Mucosa of rectum (tissue), 2 donors: ENCODE measurements at regions not wholly inside any gene's neighbourhood (a gene's known extent, or its start where the extent isn't known, plus 50 kb on each side); places are given as distances from the start of the nearest gene placed in this dataset.

ENCODE experiments used
- H3K27ac ChIP-seq, 2 donors: one replicate each; pipeline ENCODE4 v1.7.0; 2013; ENCODE audit warnings: inconsistent platforms in 2 of 2, low read depth in 2 of 2, low read length in 2 of 2
- H3K27me3 ChIP-seq, 2 donors: one replicate each; pipeline ENCODE4 v1.7.0; 2013; ENCODE audit warnings: low read length in 2 of 2; ENCODE audit not compliant: control insufficient read depth in 2 of 2, insufficient read depth in 2 of 2
- H3K36me3 ChIP-seq, 2 donors: one replicate each; pipeline ENCODE4 v1.7.0; 2013; ENCODE audit warnings: low read length in 2 of 2; ENCODE audit not compliant: control insufficient read depth in 2 of 2, insufficient read depth in 2 of 2
- H3K4me1 ChIP-seq, 2 donors: one replicate each; pipeline ENCODE4 v1.7.0; 2013; ENCODE audit warnings: low read length in 2 of 2, mild to moderate bottlenecking in 1 of 2; ENCODE audit not compliant: control insufficient read depth in 2 of 2, insufficient read depth in 2 of 2
- H3K4me3 ChIP-seq, 2 donors: one replicate each; pipeline ENCODE4 v1.7.0; 2013; ENCODE audit warnings: low read length in 2 of 2
- H3K9ac ChIP-seq, 2 donors: one replicate each; pipeline ENCODE4 v1.7.0; 2013; ENCODE audit warnings: low read length in 2 of 2, low read depth in 1 of 2, mild to moderate bottlenecking in 1 of 2
- H3K9me3 ChIP-seq, 2 donors: one replicate each; pipeline ENCODE4 v1.7.0; 2013; ENCODE audit warnings: low read length in 2 of 2; ENCODE audit not compliant: control insufficient read depth in 2 of 2
- donor health status: healthy.
- donor health status: Normal muscosa, but diverticular disease.

DNA sequence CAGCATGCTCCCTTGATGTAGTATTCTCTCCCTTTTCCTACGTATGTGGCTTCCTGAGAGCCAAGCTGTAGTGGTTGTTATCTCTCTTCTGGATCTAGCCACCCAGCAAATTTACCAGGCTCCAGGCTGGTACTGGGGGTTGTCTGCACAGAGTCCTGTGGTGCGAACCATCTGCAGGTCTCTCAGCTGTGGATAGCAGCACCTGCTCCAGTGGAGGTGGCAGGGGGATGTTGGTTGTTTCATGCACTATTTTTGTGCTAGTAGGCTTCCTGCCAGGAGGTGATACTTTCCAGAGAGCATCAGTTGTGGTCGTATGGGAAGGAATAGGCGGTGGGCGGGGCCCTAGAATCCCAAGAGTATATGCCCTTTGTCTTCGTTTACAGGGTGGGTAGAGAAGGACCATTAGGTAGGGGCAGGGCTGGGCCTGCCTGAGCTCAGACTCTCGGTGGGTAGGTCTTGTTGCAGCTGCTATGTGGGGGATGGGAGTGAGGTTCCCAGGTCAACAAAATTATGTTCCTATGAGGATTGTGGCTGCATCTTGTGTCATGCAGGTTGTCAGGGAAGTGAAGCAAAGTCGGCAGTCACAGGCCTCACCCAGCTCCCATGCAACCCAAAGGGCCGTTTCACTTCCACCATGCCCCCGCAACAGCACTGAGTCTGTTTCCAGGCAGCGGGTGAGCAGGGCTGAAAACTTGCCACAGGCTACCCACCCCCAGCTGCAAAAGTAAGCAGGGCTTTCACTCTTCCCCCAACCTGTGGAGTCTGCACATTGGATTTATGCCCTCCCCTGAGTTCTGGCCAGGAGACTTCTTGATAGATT is 1139.5 kb downstream of the BCL11A start:
- Histone ChIP-seq H3K4me1 (no peaks in the 10 kb centered on the region), H3K4me3 (no peak overlapping the region), H3K9ac (no peak overlapping the region), H3K27ac (no peak overlapping the region), H3K9me3 (no peaks in the 10 kb centered on the region), H3K27me3 (no peaks in the 10 kb centered on the region), H3K36me3 (no peaks in the 10 kb centered on the region)

DNA sequence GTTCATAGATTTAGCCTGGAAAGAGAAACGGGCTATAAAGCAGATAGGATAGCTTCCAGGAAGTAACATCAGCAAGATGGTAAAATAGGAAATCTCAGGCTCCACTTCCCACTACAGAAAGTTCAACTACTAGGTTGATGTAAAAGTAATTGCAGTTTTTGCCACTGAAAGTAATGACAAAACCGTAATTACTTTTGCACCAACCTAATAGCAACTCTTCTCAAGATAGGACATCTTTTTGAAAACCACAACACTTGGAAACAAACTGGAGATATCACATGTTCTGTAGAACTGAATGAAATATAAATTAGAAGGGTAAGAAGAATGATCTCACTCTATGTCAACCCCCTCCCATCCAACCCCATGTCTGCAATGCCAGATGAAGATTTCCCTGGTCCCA is 1154.3 kb downstream of the BCL11A start:
- no peaks in the 10 kb centered on the region for H3K4me1 ChIP-seq
- H3K27ac ChIP-seq = no peak overlapping the region
- no peak overlapping the region for H3K4me3 ChIP-seq
- no peak overlapping the region for H3K9ac ChIP-seq
- no peaks in the 10 kb centered on the region for H3K36me3 ChIP-seq
- H3K9me3 ChIP-seq = no peaks in the 10 kb centered on the region
- H3K27me3 ChIP-seq = no peaks in the 10 kb centered on the region

DNA sequence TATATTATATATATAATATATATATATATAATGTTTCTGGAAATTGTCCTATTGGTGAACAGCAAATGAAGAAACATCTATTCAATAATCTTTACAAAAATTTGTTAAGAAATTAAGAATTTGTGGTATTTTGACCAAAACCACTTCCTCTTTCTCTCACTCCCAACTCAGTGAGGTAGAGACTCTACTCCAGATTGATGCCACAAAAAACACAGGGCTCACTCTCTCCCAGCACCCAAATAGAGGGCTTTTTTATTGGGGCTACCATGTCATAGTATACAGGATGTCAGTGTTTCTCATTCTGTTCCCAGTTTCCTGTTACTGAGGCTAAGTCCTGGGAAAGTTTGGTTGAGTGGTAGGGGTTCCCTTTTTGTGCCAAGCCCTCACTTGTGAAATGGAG is 1155.4 kb downstream of the BCL11A start:
- Histone ChIP-seq H3K9ac (no peak overlapping the region), H3K9me3 (no peaks in the 10 kb centered on the region), H3K36me3 (no peaks in the 10 kb centered on the region), H3K4me3 (no peak overlapping the region), H3K27me3 (no peaks in the 10 kb centered on the region), H3K4me1 (no peaks in the 10 kb centered on the region), H3K27ac (no peak overlapping the region)

DNA sequence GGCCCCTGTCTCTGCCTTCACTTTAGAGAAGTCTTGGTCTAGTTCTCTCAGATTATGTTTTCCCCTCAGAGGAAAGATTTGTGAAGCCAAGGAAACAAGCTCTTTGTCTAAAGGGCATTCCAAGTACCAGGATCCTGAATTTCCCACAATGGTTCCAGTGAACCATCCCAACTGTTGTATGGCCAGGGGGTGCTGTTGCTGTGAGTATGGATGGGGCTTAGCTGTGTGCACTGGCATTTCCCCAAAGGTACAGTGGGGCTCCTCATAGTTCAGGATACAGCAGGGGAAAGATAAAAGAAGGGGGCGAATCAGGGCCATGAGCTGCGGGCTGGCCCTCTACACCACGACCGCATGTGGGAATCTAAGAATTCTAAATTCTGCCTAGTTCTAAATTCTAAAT is 1154.0 kb upstream of the FANCL start:
- Histone ChIP-seq H3K4me1 (no peaks in the 10 kb centered on the region), H3K27ac (no peak overlapping the region), H3K9me3 (no peaks in the 10 kb centered on the region), H3K36me3 (no peaks in the 10 kb centered on the region), H3K4me3 (no peak overlapping the region), H3K9ac (no peak overlapping the region), H3K27me3 (no peaks in the 10 kb centered on the region)

DNA sequence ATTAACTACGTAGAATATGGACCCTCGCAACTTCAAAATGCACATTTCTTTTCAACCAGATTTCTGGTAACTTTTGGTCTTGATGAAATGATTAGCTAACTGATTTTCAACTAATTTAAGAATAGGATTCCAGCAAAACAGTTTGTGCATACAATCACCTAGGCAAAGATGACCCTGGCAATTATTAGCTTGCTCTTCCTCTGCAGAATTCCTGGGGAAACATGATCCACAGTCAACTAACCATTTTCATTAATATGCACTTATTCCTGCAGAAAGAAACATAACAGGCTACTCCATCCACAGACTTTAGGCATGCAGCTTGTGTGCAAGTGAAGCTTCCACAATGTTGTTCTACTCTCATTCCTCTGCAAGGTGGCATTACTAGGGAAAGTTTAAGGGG is 1150.8 kb upstream of the FANCL start:
- H3K27ac ChIP-seq = no peak overlapping the region
- H3K27me3 ChIP-seq = no peaks in the 10 kb centered on the region
- no peaks in the 10 kb centered on the region for H3K36me3 ChIP-seq
- no peaks in the 10 kb centered on the region for H3K9me3 ChIP-seq
- H3K4me1 ChIP-seq = no peaks in the 10 kb centered on the region
- no peak overlapping the region for H3K9ac ChIP-seq
- no peak overlapping the region for H3K4me3 ChIP-seq

DNA sequence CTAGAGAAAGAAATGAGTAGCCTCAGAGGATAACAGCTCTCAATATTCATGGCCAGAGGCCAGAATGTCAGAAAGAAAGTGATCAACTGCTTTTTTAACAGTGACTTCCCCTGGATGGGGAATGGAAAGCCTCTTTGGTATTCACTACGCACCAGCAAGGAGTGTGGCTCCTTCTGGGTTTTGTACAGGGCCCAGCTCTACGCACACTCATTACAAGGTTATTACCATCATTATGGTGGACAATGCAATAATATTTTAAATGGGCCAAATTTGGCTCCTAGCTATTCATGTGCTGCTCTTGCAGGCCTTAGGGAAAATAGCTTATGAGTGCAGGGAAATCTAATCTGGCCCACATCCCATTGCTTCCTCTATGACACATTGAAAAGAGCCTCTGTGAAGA is 1149.5 kb upstream of the FANCL start:
- Histone ChIP-seq H3K27ac (no peak overlapping the region), H3K4me1 (no peaks in the 10 kb centered on the region), H3K9me3 (no peaks in the 10 kb centered on the region), H3K27me3 (no peaks in the 10 kb centered on the region), H3K4me3 (no peak overlapping the region), H3K36me3 (no peaks in the 10 kb centered on the region), H3K9ac (no peak overlapping the region)

DNA sequence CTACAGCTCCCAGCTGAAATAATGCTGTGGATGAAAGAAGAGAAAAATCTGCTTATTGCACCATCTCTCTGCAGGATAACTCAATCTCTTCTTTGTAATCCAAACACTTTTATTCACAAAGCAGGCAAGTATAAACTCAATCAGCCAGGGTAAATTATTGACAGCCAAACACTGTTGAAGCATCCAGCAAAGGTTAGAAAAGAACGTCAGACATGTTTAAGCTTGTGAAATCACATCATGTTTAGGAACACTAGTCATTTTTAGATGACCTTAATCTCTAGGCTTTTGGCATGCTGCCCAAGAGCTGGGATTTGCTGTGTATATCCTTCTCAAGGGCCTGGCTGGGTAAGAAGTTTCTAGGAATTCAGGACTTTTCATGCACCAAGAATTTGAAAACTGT is 1148.1 kb upstream of the FANCL start:
- Histone ChIP-seq H3K27me3 (no peaks in the 10 kb centered on the region), H3K27ac (no peak overlapping the region), H3K9ac (no peak overlapping the region), H3K36me3 (no peaks in the 10 kb centered on the region), H3K4me3 (no peak overlapping the region), H3K4me1 (no peaks in the 10 kb centered on the region), H3K9me3 (no peaks in the 10 kb centered on the region)

DNA sequence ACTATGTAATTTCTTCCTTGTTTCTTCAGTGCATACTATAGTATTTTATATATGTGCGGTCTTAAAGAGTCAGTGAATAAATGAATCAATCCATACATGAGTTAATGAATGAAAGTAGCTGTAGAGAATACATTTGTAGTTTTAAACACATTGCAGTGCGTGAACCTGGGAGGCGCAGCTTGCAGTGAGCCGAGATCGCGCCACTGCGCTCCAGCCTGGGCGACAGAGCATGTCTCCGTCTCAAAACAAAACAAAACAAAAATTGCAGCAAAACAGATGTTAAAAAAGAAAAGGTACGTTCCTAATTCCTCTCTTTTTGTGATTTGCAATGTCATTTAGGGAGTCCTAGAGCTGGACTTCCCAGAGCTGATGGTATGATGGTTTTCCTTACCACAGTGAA is 1144.8 kb upstream of the FANCL start:
- H3K9ac ChIP-seq = no peak overlapping the region
- no peaks in the 10 kb centered on the region for H3K27me3 ChIP-seq
- no peaks in the 10 kb centered on the region for H3K9me3 ChIP-seq
- no peaks in the 10 kb centered on the region for H3K4me1 ChIP-seq
- no peak overlapping the region for H3K27ac ChIP-seq
- H3K4me3 ChIP-seq = no peak overlapping the region
- H3K36me3 ChIP-seq = no peaks in the 10 kb centered on the region

DNA sequence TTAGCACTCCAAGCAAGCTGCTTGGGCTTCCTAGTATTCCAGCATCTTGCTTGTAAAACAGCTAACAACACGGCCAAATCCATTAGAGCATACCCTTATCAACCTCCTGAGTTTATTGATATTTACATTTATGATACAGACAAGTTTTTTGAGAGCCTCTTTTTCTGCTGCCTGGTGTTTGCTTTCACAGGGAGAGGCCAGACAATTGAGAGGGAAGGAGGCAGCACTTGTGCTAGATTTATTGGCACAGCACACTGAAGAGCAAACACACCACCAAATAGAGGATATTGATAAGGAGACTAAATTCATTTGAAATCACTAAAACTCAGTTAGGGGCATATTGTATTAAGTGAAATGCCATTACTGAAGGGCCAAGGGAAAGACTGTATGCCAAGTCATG is 1142.3 kb upstream of the FANCL start:
- Histone ChIP-seq H3K9ac (no peak overlapping the region), H3K4me3 (no peak overlapping the region), H3K27me3 (no peaks in the 10 kb centered on the region), H3K27ac (no peak overlapping the region), H3K36me3 (no peaks in the 10 kb centered on the region), H3K9me3 (no peaks in the 10 kb centered on the region), H3K4me1 (no peaks in the 10 kb centered on the region)

DNA sequence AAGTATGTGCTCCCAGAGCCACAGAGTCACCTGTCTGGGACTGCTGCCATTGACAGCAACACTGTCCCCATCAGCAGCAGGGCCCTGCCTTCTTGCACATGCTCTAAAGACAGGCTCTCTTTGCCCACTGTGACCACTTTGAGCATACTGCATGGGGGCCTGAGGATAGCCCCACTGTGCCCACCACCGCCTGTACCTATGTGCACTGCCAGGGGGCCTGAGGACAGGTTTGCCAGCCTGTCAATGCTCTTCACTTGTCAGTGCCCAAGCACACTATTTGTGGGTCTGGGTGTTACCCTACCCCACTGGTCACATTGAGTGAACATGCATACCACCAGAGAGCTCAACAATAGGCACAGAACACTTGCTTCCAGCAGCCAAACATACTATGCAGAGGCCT is 1137.0 kb upstream of the FANCL start:
- H3K36me3 ChIP-seq = no peaks in the 10 kb centered on the region
- no peaks in the 10 kb centered on the region for H3K27me3 ChIP-seq
- H3K4me1 ChIP-seq = no peaks in the 10 kb centered on the region
- H3K9ac ChIP-seq = no peak overlapping the region
- H3K27ac ChIP-seq = no peak overlapping the region
- H3K4me3 ChIP-seq = no peak overlapping the region
- peaks cover 0 to 2% of the 10 kb centered on the region in 2 donors for H3K9me3 ChIP-seq
